Dermis blood vessel endothelial cell (primary cell): ENCODE measurements at regions not wholly inside any gene's neighbourhood (a gene's known extent, or its start where the extent isn't known, plus 50 kb on each side); places are given as distances from the start of the nearest gene placed in this dataset.
A peak's percentile ranks its signal among the peaks of the same experiment; 100 is the strongest.
"Not testable (repeated sequence)": the region's sequence is repeated elsewhere in the genome, so short reads cannot be mapped to it uniquely, and the experiment has no call there.

Source experiments
- DNase-seq: peaks from one replicate; pipeline ENCODE4 v3.0.0; 2010

- DNase-seq: no peak
Observed at GRCh38 chr22:27585141-27585540, 216.4 kb downstream of the MN1 start.

GRCh38 chr22:27588268-27588667 lies 213.3 kb downstream of the MN1 start:
- no peak for DNase-seq

- DNase-seq: no peak
Observed at GRCh38 chr22:27588915-27589314, 212.6 kb downstream of the MN1 start.

- DNase-seq: no peak
Observed at GRCh38 chr22:27591060-27591459, 210.5 kb downstream of the MN1 start.

GRCh38 chr22:27593378-27593777 lies 208.2 kb downstream of the MN1 start:
- no peak for DNase-seq

GRCh38 chr22:27594020-27594419 lies 207.5 kb downstream of the MN1 start:
- no peak for DNase-seq

- no peak for DNase-seq
Observed at GRCh38 chr22:27594474-27595134, 207.0 kb downstream of the MN1 start.

- no peak for DNase-seq
Observed at GRCh38 chr22:27596133-27596870, 205.3 kb downstream of the MN1 start.

- peak; percentile 47 for DNase-seq
Observed at GRCh38 chr22:27597703-27598444, 203.7 kb downstream of the MN1 start.

- no peak for DNase-seq
Observed at GRCh38 chr22:27598792-27599191, 202.8 kb downstream of the MN1 start.

- DNase-seq: no peak
Observed at GRCh38 chr22:27601195-27601594, 200.4 kb downstream of the MN1 start.

GRCh38 chr22:27602390-27602789 lies 199.2 kb downstream of the MN1 start:
- no peak for DNase-seq

- DNase-seq: no peak
Observed at GRCh38 chr22:27603111-27603799, 198.3 kb downstream of the MN1 start.

GRCh38 chr22:27603800-27604144 lies 197.8 kb downstream of the MN1 start:
- DNase-seq: peak; percentile 15

- no peak for DNase-seq
Observed at GRCh38 chr22:27605390-27605789, 196.2 kb downstream of the MN1 start.

- DNase-seq: not testable (repeated sequence)
Observed at GRCh38 chr22:27607750-27608149, 193.8 kb downstream of the MN1 start.

GRCh38 chr22:27609451-27609888 lies 192.1 kb downstream of the MN1 start:
- DNase-seq: no peak

GRCh38 chr22:27610164-27610563 lies 191.4 kb downstream of the MN1 start:
- DNase-seq: not testable (repeated sequence)

- DNase-seq: no peak
Observed at GRCh38 chr22:27610863-27611786, 190.4 kb downstream of the MN1 start.

- no peak for DNase-seq
Observed at GRCh38 chr22:27612115-27612514, 189.4 kb downstream of the MN1 start.

GRCh38 chr22:27613099-27614005 lies 188.2 kb downstream of the MN1 start:
- no peak for DNase-seq
